Forelimb muscle (tissue), 1 donor: ENCODE measurements at regions not wholly inside any gene's neighbourhood (a gene's known extent, or its start where the extent isn't known, plus 50 kb on each side); places are given as distances from the start of the nearest gene placed in this dataset.
A peak's percentile ranks its signal among the peaks of the same experiment; 100 is the strongest.
"Not testable (repeated sequence)": the region's sequence is repeated elsewhere in the genome, so short reads cannot be mapped to it uniquely, and the experiment has no call there.

Experiments used
- DNase-seq: peaks from one replicate; pipeline ENCODE4 v3.0.0-alpha.2; 2013; ENCODE audit warnings: low read depth

DNA sequence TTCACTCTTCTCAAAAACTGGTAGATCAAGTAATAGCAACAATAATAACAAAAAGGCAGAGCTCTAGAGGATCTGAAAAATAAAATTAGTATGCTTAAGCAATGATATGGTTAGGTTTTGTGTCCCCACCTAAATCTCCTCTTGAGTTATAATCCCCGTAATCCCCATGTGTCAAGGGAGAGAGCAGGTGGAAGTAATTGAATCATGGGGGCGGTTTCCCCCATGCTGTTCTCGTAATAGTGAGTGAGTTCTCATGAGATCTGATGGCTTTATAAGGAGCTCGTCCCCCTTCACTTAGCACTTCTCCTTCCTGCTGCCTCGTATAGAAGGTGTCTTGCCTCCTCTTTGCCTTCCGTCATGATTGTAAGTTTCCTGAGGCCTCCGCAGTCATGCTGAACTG, 60.2 kb upstream of the ABHD2 start:
- no peak for DNase-seq

DNA sequence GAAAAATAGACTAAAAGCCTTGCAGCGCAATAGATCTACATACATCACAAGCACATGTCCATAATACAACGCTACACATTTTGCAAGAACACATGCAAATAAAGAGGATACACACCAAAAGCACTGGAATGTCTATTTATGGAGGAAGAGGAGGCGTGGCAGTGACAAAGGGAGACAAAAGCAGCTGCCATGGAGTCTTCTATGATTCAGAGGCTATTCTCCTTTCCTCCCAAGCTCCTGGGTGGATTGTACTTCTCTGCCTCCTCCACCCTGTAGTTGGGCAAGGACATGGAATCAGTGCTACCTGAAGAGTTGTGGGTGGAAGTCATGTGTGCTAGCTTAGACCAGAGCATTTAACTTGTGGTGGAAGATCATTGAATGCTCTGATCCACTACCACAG, 57.9 kb upstream of the ABHD2 start:
- no peak for DNase-seq

- not testable (repeated sequence) for DNase-seq
Observed at GRCh38 chr15:89031637-89032285, 56.5 kb upstream of the ABHD2 start.

- DNase-seq: peak; percentile 31
Observed at GRCh38 chr15:89034305-89034704, 54.0 kb upstream of the ABHD2 start.

DNA sequence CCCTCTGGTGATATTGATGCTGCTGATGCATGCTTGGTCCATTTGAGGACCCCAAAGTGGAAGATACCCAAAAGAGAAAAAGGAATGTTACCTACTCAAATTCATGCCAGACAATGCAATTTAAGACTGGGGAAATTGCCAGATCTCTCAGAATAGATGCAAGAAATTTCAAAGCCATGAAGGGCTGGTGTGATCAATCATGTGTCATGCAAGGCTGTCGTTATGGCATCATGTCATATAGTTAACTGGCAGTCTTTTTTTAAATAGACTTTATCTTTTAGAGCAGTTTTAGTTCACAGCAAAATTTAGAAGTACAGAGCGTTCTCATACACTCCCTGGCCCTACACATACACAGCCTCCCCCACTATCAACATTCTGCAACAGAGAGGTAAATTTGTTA, 53.1 kb upstream of the ABHD2 start:
- no peak for DNase-seq

DNA sequence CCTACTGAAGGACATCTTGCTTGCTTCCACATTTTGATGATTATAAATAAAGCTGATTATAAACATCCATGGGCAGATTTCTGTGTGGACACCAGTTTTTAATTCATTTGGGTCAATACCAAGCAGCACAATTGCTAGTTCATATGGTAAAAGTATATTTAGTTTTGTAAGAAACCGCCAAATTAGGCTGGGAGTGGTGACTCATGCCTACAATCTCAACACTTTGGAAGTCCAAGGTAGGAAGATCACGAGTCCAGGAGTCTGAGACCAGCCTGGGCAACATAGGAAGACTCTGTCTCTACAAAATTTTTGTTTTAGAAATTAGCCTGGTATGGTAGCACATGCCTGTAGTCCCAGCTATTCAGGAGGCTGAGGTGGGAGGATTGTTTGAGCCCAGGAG, 52.6 kb upstream of the ABHD2 start:
- no peak for DNase-seq

- no peak for DNase-seq
Observed at GRCh38 chr15:89038146-89038545, 50.1 kb upstream of the ABHD2 start.
